ENCODE measurements at regions not wholly inside any gene's neighbourhood (a gene's known extent, or its start where the extent isn't known, plus 50 kb on each side); places are given as distances from the start of the nearest gene placed in this dataset.

- Histone ChIP-seq H3K9me3 (ENCODE audit: control extremely low read depth in 1 of 5, control insufficient read depth in 4 of 5, insufficient read depth in 2 of 5, low read depth in 1 of 5, low read length in 4 of 5) (no peaks in the 10 kb centered on the region), H3K27ac (ENCODE audit: insufficient read depth in 1 of 2, low read depth in 1 of 2, low read length in 2 of 2, poor library complexity in 1 of 2, severe bottlenecking in 2 of 2) (no peak overlapping the region), H3K4me3 (ENCODE audit: control insufficient read depth in 1 of 7, extremely low read depth in 1 of 7, insufficient read depth in 4 of 7, low read depth in 2 of 7, low read length in 6 of 7) (no peak overlapping the region), H3K36me3 (ENCODE audit: control insufficient read depth in 4 of 4, insufficient read depth in 4 of 4, low read length in 3 of 4) (no peaks in the 10 kb centered on the region), H3K27me3 (replicated peaks in 2 of 5; ENCODE audit: control insufficient read depth in 4 of 5, insufficient read depth in 5 of 5, low read length in 4 of 5) (no peaks in the 10 kb centered on the region), H3K4me1 (ENCODE audit: control extremely low read depth in 1 of 4, control insufficient read depth in 4 of 4, insufficient read depth in 4 of 4, low read length in 3 of 4) (peaks cover 0 to 3% (median under 1%) of the 10 kb centered on the region in 4 experiments)
- ChIA-PET POLR2A (no interaction called here), CTCF (interaction anchor here (0.6 to 1.2 kb wide), 3 partner anchors 9 to 23 kb away, joined by 3 to 4 read pairs (median 3); no protein-coding TSS in a partner anchor)
- 100% methylated on average over 1 of the region's 2 CpGs for WGBS (ENCODE audit: insufficient coverage)
- DNase-seq = no peak
Measured at GRCh38 chr12:41972598-41972997, 172.1 kb downstream of the GXYLT1 start.

GRCh38 chr12:41972196-41972595, 172.5 kb downstream of the GXYLT1 start:
- Histone ChIP-seq H3K27ac (ENCODE audit: insufficient read depth in 1 of 2, low read depth in 1 of 2, low read length in 2 of 2, poor library complexity in 1 of 2, severe bottlenecking in 2 of 2) (no peak overlapping the region), H3K36me3 (ENCODE audit: control insufficient read depth in 4 of 4, insufficient read depth in 4 of 4, low read length in 3 of 4) (no peaks in the 10 kb centered on the region), H3K27me3 (replicated peaks in 2 of 5; ENCODE audit: control insufficient read depth in 4 of 5, insufficient read depth in 5 of 5, low read length in 4 of 5) (no peaks in the 10 kb centered on the region), H3K4me3 (ENCODE audit: control insufficient read depth in 1 of 7, extremely low read depth in 1 of 7, insufficient read depth in 4 of 7, low read depth in 2 of 7, low read length in 6 of 7) (no peak overlapping the region), H3K4me1 (ENCODE audit: control extremely low read depth in 1 of 4, control insufficient read depth in 4 of 4, insufficient read depth in 4 of 4, low read length in 3 of 4) (peaks cover 0 to 3% (median under 1%) of the 10 kb centered on the region in 4 experiments), H3K9me3 (ENCODE audit: control extremely low read depth in 1 of 5, control insufficient read depth in 4 of 5, insufficient read depth in 2 of 5, low read depth in 1 of 5, low read length in 4 of 5) (no peaks in the 10 kb centered on the region)
- ChIA-PET CTCF (interaction anchor here (0.6 to 1.2 kb wide), 3 partner anchors 8 to 23 kb away, joined by 3 to 4 read pairs (median 3); no protein-coding TSS in a partner anchor), POLR2A (interaction anchor here (0.5 kb wide), 1 partner anchor 277 kb away, joined by 3 read pairs; no protein-coding TSS in a partner anchor)
- DNase-seq = no peak
- 100% methylated on average over 2 of the region's 3 CpGs for WGBS (ENCODE audit: insufficient coverage)

DNA sequence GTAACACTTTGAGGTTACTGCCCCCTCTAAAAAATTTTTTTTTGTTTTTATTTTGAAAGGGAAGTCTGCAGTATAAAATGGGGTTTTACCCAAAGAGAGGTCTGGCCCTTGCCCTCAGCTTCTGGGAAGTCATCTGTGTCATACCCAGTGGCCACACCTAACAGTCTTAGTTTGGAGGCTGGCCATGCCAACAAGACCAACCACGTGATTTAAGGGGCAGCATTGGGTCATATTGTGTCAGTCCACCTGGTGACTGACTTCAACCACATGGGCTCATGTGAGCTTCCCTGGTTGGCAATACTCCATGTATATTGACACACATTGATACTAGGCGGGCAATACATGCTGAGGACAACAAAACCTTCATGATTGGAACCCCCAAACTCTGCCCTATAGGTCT, 173.9 kb downstream of the GXYLT1 start:
- no peak overlapping the region for H3K27ac ChIP-seq (ENCODE audit: insufficient read depth in 1 of 2, low read depth in 1 of 2, low read length in 2 of 2, poor library complexity in 1 of 2, severe bottlenecking in 2 of 2)
- WGBS (ENCODE audit: insufficient coverage) = 76% methylated on average over 2 of the region's 2 CpGs
- H3K4me3 ChIP-seq (ENCODE audit: control insufficient read depth in 1 of 7, extremely low read depth in 1 of 7, insufficient read depth in 4 of 7, low read depth in 2 of 7, low read length in 6 of 7) = no peak overlapping the region

DNA sequence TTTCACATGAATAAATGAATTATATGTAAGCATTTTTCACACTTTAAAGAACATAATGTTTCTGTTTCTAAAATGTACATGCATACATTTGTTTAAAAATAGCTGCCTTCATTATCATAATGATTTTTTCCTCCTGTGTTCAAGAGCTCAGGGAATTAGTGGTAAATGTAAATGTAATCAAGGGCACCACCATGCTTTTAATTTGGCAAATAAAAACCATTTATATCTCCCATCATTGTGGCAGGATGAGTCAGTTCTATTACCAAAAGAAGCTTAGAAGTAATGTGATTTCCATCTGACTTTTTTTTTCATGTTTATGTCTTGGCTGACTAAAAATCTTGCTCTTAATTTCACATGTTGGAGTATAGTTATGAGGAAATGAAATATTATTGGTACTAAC, 176.1 kb downstream of the GXYLT1 start:
- POLR2A ChIA-PET = no interaction called here
- Histone ChIP-seq H3K27me3 (replicated peaks in 2 of 5; ENCODE audit: control insufficient read depth in 4 of 5, insufficient read depth in 5 of 5, low read length in 4 of 5) (no peaks in the 10 kb centered on the region), H3K4me3 (ENCODE audit: control insufficient read depth in 1 of 7, extremely low read depth in 1 of 7, insufficient read depth in 4 of 7, low read depth in 2 of 7, low read length in 6 of 7) (no peak overlapping the region), H3K9me3 (ENCODE audit: control extremely low read depth in 1 of 5, control insufficient read depth in 4 of 5, insufficient read depth in 2 of 5, low read depth in 1 of 5, low read length in 4 of 5) (no peaks in the 10 kb centered on the region), H3K27ac (ENCODE audit: insufficient read depth in 1 of 2, low read depth in 1 of 2, low read length in 2 of 2, poor library complexity in 1 of 2, severe bottlenecking in 2 of 2) (no peak overlapping the region), H3K36me3 (ENCODE audit: control insufficient read depth in 4 of 4, insufficient read depth in 4 of 4, low read length in 3 of 4) (no peaks in the 10 kb centered on the region), H3K4me1 (ENCODE audit: control extremely low read depth in 1 of 4, control insufficient read depth in 4 of 4, insufficient read depth in 4 of 4, low read length in 3 of 4) (peaks cover 0 to 3% (median under 1%) of the 10 kb centered on the region in 4 experiments)
- DNase-seq = no peak
- CTCF ChIA-PET = interaction anchor here (1.1 to 1.2 kb wide), 2 partner anchors 14 to 39 kb away, joined by 3 to 4 read pairs; no protein-coding TSS in a partner anchor

More for the DNA sequence above, 173.9 kb downstream of the GXYLT1 start:
- ChIA-PET CTCF (no interaction called here), POLR2A (no interaction called here)
- H3K4me1 ChIP-seq (ENCODE audit: control extremely low read depth in 1 of 4, control insufficient read depth in 4 of 4, insufficient read depth in 4 of 4, low read length in 3 of 4) = peaks cover 0 to 3% (median under 1%) of the 10 kb centered on the region in 4 experiments
- no peaks in the 10 kb centered on the region for H3K9me3 ChIP-seq (ENCODE audit: control extremely low read depth in 1 of 5, control insufficient read depth in 4 of 5, insufficient read depth in 2 of 5, low read depth in 1 of 5, low read length in 4 of 5)
- H3K27me3 ChIP-seq (replicated peaks in 2 of 5; ENCODE audit: control insufficient read depth in 4 of 5, insufficient read depth in 5 of 5, low read length in 4 of 5) = no peaks in the 10 kb centered on the region
- H3K36me3 ChIP-seq (ENCODE audit: control insufficient read depth in 4 of 4, insufficient read depth in 4 of 4, low read length in 3 of 4) = no peaks in the 10 kb centered on the region
- no peak for DNase-seq

GRCh38 chr12:41967668-41968500, 176.8 kb downstream of the GXYLT1 start:
- WGBS (ENCODE audit: insufficient coverage) = 93% methylated on average over 14 of the region's 14 CpGs
- no peaks in the 10 kb centered on the region for H3K27me3 ChIP-seq (replicated peaks in 2 of 5; ENCODE audit: control insufficient read depth in 4 of 5, insufficient read depth in 5 of 5, low read length in 4 of 5)
- ChIA-PET POLR2A (no interaction called here), CTCF (interaction anchor here (1.1 to 1.2 kb wide), 3 partner anchors 15 to 56 kb away, joined by 3 to 4 read pairs (median 3); no protein-coding TSS in a partner anchor)
- no peaks in the 10 kb centered on the region for H3K9me3 ChIP-seq (ENCODE audit: control extremely low read depth in 1 of 5, control insufficient read depth in 4 of 5, insufficient read depth in 2 of 5, low read depth in 1 of 5, low read length in 4 of 5)
- H3K4me3 ChIP-seq (ENCODE audit: control insufficient read depth in 1 of 7, extremely low read depth in 1 of 7, insufficient read depth in 4 of 7, low read depth in 2 of 7, low read length in 6 of 7) = no peak overlapping the region
- H3K27ac ChIP-seq (ENCODE audit: insufficient read depth in 1 of 2, low read depth in 1 of 2, low read length in 2 of 2, poor library complexity in 1 of 2, severe bottlenecking in 2 of 2) = no peak overlapping the region
- no peaks in the 10 kb centered on the region for H3K36me3 ChIP-seq (ENCODE audit: control insufficient read depth in 4 of 4, insufficient read depth in 4 of 4, low read length in 3 of 4)
- H3K4me1 ChIP-seq (ENCODE audit: control extremely low read depth in 1 of 4, control insufficient read depth in 4 of 4, insufficient read depth in 4 of 4, low read length in 3 of 4) = peaks cover 0 to 3% (median under 1%) of the 10 kb centered on the region in 4 experiments
- no peak for DNase-seq

GRCh38 chr12:41966916-41967315, 177.8 kb downstream of the GXYLT1 start:
- ChIA-PET CTCF (interaction anchor here (1.1 kb wide), 1 partner anchor 57 kb away, joined by 3 read pairs; no protein-coding TSS in a partner anchor), POLR2A (no interaction called here)
- Histone ChIP-seq H3K9me3 (ENCODE audit: control extremely low read depth in 1 of 5, control insufficient read depth in 4 of 5, insufficient read depth in 2 of 5, low read depth in 1 of 5, low read length in 4 of 5) (no peaks in the 10 kb centered on the region), H3K27ac (ENCODE audit: insufficient read depth in 1 of 2, low read depth in 1 of 2, low read length in 2 of 2, poor library complexity in 1 of 2, severe bottlenecking in 2 of 2) (no peak overlapping the region), H3K36me3 (ENCODE audit: control insufficient read depth in 4 of 4, insufficient read depth in 4 of 4, low read length in 3 of 4) (no peaks in the 10 kb centered on the region), H3K4me3 (ENCODE audit: control insufficient read depth in 1 of 7, extremely low read depth in 1 of 7, insufficient read depth in 4 of 7, low read depth in 2 of 7, low read length in 6 of 7) (no peak overlapping the region), H3K4me1 (ENCODE audit: control extremely low read depth in 1 of 4, control insufficient read depth in 4 of 4, insufficient read depth in 4 of 4, low read length in 3 of 4) (peaks cover 0 to 3% (median under 1%) of the 10 kb centered on the region in 4 experiments), H3K27me3 (replicated peaks in 2 of 5; ENCODE audit: control insufficient read depth in 4 of 5, insufficient read depth in 5 of 5, low read length in 4 of 5) (no peaks in the 10 kb centered on the region)
- 100% methylated on average over 2 of the region's 2 CpGs for WGBS (ENCODE audit: insufficient coverage)
- no peak for DNase-seq

DNA sequence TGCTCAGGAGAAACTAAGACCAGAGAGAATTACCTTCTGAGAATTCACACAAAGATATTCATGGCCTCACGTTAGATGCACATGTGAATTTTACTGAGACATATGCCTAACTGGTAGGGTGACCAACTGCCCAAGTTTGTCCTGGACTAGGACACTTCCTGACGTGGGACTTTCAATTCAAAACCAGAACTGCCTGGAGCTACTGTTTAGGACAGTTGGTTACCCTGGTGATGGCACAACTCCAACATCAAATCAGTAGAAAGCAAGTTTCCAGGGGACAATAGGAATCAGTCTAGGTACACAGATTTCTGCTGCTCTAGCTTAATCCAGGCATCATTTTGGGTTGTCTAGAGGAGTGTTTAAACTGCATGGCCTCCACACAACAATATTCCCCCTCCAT, 178.7 kb downstream of the GXYLT1 start:
- Histone ChIP-seq H3K27me3 (replicated peaks in 2 of 5; ENCODE audit: control insufficient read depth in 4 of 5, insufficient read depth in 5 of 5, low read length in 4 of 5) (no peaks in the 10 kb centered on the region), H3K4me1 (ENCODE audit: control extremely low read depth in 1 of 4, control insufficient read depth in 4 of 4, insufficient read depth in 4 of 4, low read length in 3 of 4) (peaks cover 0 to 3% (median under 1%) of the 10 kb centered on the region in 4 experiments), H3K9me3 (ENCODE audit: control extremely low read depth in 1 of 5, control insufficient read depth in 4 of 5, insufficient read depth in 2 of 5, low read depth in 1 of 5, low read length in 4 of 5) (no peaks in the 10 kb centered on the region), H3K4me3 (ENCODE audit: control insufficient read depth in 1 of 7, extremely low read depth in 1 of 7, insufficient read depth in 4 of 7, low read depth in 2 of 7, low read length in 6 of 7) (no peak overlapping the region), H3K27ac (ENCODE audit: insufficient read depth in 1 of 2, low read depth in 1 of 2, low read length in 2 of 2, poor library complexity in 1 of 2, severe bottlenecking in 2 of 2) (no peak overlapping the region), H3K36me3 (ENCODE audit: control insufficient read depth in 4 of 4, insufficient read depth in 4 of 4, low read length in 3 of 4) (no peaks in the 10 kb centered on the region)
- 100% methylated on average over 2 of the region's 2 CpGs for WGBS (ENCODE audit: insufficient coverage)
- CTCF ChIA-PET = no interaction called here
- DNase-seq = no peak
- POLR2A ChIA-PET = no interaction called here
